CD14-positive monocyte (primary cell): ENCODE measurements at regions not wholly inside any gene's neighbourhood (a gene's known extent, or its start where the extent isn't known, plus 50 kb on each side); places are given as distances from the start of the nearest gene placed in this dataset.

Source experiments
- DNase-seq, 3 donors: peaks; one replicate each; pipeline ENCODE4 v3.0.0-alpha.2; 2011 to 2022
- H2AFZ ChIP-seq: 2 replicates; pipeline ENCODE4 v1.6.0; 2012; ENCODE audit warnings: mild to moderate bottlenecking, low read depth, low read length, inconsistent platforms; ENCODE audit not compliant: insufficient read depth, poor library complexity, severe bottlenecking
- H3K27ac ChIP-seq, 2 donors: 1 replicate in 1 of 2; 2 replicates in 1 of 2; pipeline ENCODE4 v1.5.1; 2012 to 2013; ENCODE audit warnings: low read length in 2 of 2, control low read depth in 1 of 2, inconsistent platforms in 1 of 2, low read depth in 1 of 2, mild to moderate bottlenecking in 1 of 2
- H3K27me3 ChIP-seq, 2 donors: one replicate each; pipeline versions ENCODE4 v1.6.0 to v1.6.1; 2011 to 2013; ENCODE audit warnings: low read length in 2 of 2; ENCODE audit not compliant: control insufficient read depth in 2 of 2, insufficient read depth in 2 of 2
- H3K36me3 ChIP-seq, 2 donors: replicated peaks in 1 of 2; 1 replicate in 1 of 2; 2 replicates in 1 of 2; pipeline versions ENCODE4 v1.5.1 to v1.6.1; 2012 to 2013; ENCODE audit warnings: low read length in 2 of 2, control low read depth in 1 of 2, inconsistent platforms in 1 of 2, mild to moderate bottlenecking in 1 of 2; ENCODE audit not compliant: insufficient read depth in 2 of 2, control insufficient read depth in 1 of 2
- H3K4me1 ChIP-seq, 2 donors: 1 replicate in 1 of 2; 2 replicates in 1 of 2; pipeline versions ENCODE4 v1.5.1 to v1.6.1; 2012 to 2013; ENCODE audit warnings: low read length in 2 of 2, control low read depth in 1 of 2, inconsistent platforms in 1 of 2, mild to moderate bottlenecking in 1 of 2, moderate library complexity in 1 of 2; ENCODE audit not compliant: insufficient read depth in 2 of 2, control insufficient read depth in 1 of 2
- H3K4me2 ChIP-seq: replicated peaks from 2 replicates; pipeline ENCODE3; 2012; ENCODE audit warnings: low read length, moderate library complexity, mild to moderate bottlenecking; ENCODE audit not compliant: poor library complexity, severe bottlenecking; ENCODE audit errors: extremely low read depth
- H3K4me3 ChIP-seq, 3 experiments: fragments of 200-600 bp in 1 of 3; sonication (generic) in 1 of 3; replicated peaks in 1 of 3; 1 replicate in 2 of 3; 2 replicates in 1 of 3; pipeline ENCODE4 v1.5.1; 2011 to 2013; ENCODE audit warnings: low read length in 3 of 3, mild to moderate bottlenecking in 3 of 3, control low read depth in 2 of 3, low read depth in 2 of 3, inconsistent platforms in 1 of 3, moderate library complexity in 1 of 3
- H3K79me2 ChIP-seq: 2 replicates; pipeline ENCODE4 v1.6.0; 2012; ENCODE audit warnings: mild to moderate bottlenecking, control low read depth, inconsistent platforms, low read length, moderate library complexity; ENCODE audit not compliant: insufficient read depth
- H3K9ac ChIP-seq: 2 replicates; pipeline ENCODE4 v1.6.0; 2017; ENCODE audit warnings: low read length, mild to moderate bottlenecking; ENCODE audit not compliant: insufficient read depth, poor library complexity, severe bottlenecking
- H3K9me3 ChIP-seq, 2 donors: replicated peaks in 1 of 2; 1 replicate in 1 of 2; 2 replicates in 1 of 2; pipeline versions ENCODE4 v1.5.1 to v1.6.1; 2012 to 2013; ENCODE audit warnings: low read length in 2 of 2, control low read depth in 1 of 2; ENCODE audit not compliant: control insufficient read depth in 1 of 2, insufficient read depth in 1 of 2
- H4K20me1 ChIP-seq: 2 replicates; pipeline ENCODE4 v1.6.0; 2012; ENCODE audit warnings: mild to moderate bottlenecking, low read length, control low read depth, moderate library complexity; ENCODE audit not compliant: insufficient read depth
- H3K27ac Mint-ChIP-seq, 7 donors: one replicate each; pipeline ENCODE4 v1.8.0; 2020; ENCODE audit warnings: mild to moderate bottlenecking in 7 of 7, mixed read lengths in 7 of 7, moderate library complexity in 6 of 7, inconsistent platforms in 2 of 7
- H3K27me3 Mint-ChIP-seq, 3 donors: one replicate each; pipeline ENCODE4 v1.8.0; 2021 to 2022; ENCODE audit warnings: low read depth in 3 of 3, mild to moderate bottlenecking in 3 of 3, mixed read lengths in 3 of 3, moderate library complexity in 3 of 3, inconsistent platforms in 1 of 3
- H3K36me3 Mint-ChIP-seq, 2 donors: one replicate each; pipeline ENCODE4 v1.8.0; 2020; ENCODE audit warnings: mixed read lengths in 2 of 2, inconsistent platforms in 1 of 2, mild to moderate bottlenecking in 1 of 2
- H3K4me1 Mint-ChIP-seq: one replicate; pipeline ENCODE4 v1.8.0; 2020; ENCODE audit warnings: mild to moderate bottlenecking, mixed read lengths
- H3K4me3 Mint-ChIP-seq, 2 donors: one replicate each; pipeline ENCODE4 v1.8.0; 2020; ENCODE audit warnings: mild to moderate bottlenecking in 2 of 2, mixed read lengths in 2 of 2, moderate library complexity in 1 of 2
- H3K9me3 Mint-ChIP-seq, 7 donors: one replicate each; pipeline ENCODE4 v1.8.0; 2020 to 2022; ENCODE audit warnings: mixed read lengths in 7 of 7, mild to moderate bottlenecking in 6 of 7, moderate library complexity in 6 of 7, inconsistent platforms in 2 of 7
- WGBS: methylation state at CpG from one replicate; pipeline ENCODE4 v1.1.5; 2013; ENCODE audit warnings: missing lambda C conversion rate; ENCODE audit not compliant: insufficient coverage; 5-methylcytosine and 5-hydroxymethylcytosine counted together
- intact Hi-C, 2 donors: fragments of 100-400 bp; cut with micrococcal nuclease; formaldehyde crosslinking; loops; one replicate each; pipeline versions ENCODE4 v1.15.0 to v1.15.1; 2023
- TF ChIP-seq, protein P1 (sequence below): fragments of 200-600 bp; IDR thresholded peaks from one replicate; pipeline ENCODE4 v1.8.0; 2022; ENCODE audit warnings: antibody characterized with exemption, mild to moderate bottlenecking

DNA sequence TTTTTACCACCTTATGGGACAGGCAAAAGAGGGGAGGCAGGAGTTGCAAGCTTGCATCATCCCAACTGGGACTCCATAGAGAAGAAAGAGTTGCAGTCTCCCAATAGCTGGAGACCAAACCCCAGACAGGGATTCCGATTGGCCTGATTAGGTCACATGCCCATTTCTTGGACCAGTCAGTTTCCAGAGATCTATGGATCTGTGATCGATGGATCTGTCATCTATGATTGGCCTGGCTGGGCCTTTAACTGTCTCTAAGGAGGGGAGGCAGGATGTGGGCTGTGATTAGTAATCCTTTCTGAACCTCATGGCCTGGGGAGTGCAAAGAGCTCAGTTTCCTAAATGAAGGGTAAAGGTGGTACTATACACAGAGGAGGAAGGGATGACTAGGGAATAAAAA, 252.1 kb downstream of the MATN1 start:
- Mint-ChIP-seq H3K9me3 (no peaks in the 10 kb centered on the region), H3K36me3 (no peaks in the 10 kb centered on the region), H3K27ac (no peak overlapping the region), H3K4me1 (no peaks in the 10 kb centered on the region), H3K27me3 (peaks cover 2 to 10% (median 2%) of the 10 kb centered on the region in 3 donors), H3K4me3 (no peak overlapping the region)
- Histone ChIP-seq H3K4me1 (no peaks in the 10 kb centered on the region), H3K9ac (no peak overlapping the region), H3K79me2 (no peaks in the 10 kb centered on the region), H2AFZ (no peak overlapping the region), H3K36me3 (no peaks in the 10 kb centered on the region), H3K4me2 (no peak overlapping the region), H3K9me3 (no peaks in the 10 kb centered on the region), H4K20me1 (no peaks in the 10 kb centered on the region), H3K27ac (no peak overlapping the region), H3K4me3 (no peak overlapping the region), H3K27me3 (no peaks in the 10 kb centered on the region)
- 93% methylated on average over 2 of the region's 2 CpGs for whole genome bisulfite sequencing
- no peak for DNase-seq
- TF ChIP-seq, protein P1, sequence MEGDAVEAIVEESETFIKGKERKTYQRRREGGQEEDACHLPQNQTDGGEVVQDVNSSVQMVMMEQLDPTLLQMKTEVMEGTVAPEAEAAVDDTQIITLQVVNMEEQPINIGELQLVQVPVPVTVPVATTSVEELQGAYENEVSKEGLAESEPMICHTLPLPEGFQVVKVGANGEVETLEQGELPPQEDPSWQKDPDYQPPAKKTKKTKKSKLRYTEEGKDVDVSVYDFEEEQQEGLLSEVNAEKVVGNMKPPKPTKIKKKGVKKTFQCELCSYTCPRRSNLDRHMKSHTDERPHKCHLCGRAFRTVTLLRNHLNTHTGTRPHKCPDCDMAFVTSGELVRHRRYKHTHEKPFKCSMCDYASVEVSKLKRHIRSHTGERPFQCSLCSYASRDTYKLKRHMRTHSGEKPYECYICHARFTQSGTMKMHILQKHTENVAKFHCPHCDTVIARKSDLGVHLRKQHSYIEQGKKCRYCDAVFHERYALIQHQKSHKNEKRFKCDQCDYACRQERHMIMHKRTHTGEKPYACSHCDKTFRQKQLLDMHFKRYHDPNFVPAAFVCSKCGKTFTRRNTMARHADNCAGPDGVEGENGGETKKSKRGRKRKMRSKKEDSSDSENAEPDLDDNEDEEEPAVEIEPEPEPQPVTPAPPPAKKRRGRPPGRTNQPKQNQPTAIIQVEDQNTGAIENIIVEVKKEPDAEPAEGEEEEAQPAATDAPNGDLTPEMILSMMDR = no peak
- intact Hi-C loops = no loop called here

DNA sequence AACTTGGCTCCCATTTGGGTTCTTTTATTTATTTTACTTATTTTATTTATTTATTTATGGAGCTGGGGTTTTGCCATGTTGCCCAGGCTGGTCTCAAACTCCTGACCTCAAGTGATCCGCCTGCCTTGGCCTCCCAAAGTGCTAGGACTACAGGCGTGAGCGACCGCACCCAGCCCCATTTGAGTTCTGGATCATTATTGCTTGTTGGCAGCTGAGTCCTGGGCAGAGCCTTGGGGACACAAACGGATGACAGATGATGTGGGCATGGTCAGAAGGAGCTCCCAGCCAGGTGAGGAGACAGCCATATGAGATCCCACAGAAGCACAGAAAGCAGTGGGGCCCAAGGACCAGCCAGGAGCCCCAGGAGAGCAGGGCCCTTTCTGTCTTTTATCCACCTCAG, 254.0 kb downstream of the MATN1 start:
- no peak overlapping the region for H3K27ac Mint-ChIP-seq
- no peak for DNase-seq
- H3K9ac ChIP-seq = no peak overlapping the region
- H4K20me1 ChIP-seq = no peaks in the 10 kb centered on the region
- no peak overlapping the region for H3K4me2 ChIP-seq
- no peak overlapping the region for H3K4me3 Mint-ChIP-seq
- H3K27me3 ChIP-seq = no peaks in the 10 kb centered on the region
- no peaks in the 10 kb centered on the region for H3K79me2 ChIP-seq
- no peaks in the 10 kb centered on the region for H3K9me3 ChIP-seq
- H3K27ac ChIP-seq = no peak overlapping the region
- peaks cover 2 to 4% (median 2%) of the 10 kb centered on the region in 3 donors for H3K27me3 Mint-ChIP-seq
- H3K36me3 ChIP-seq = no peaks in the 10 kb centered on the region
- 85% methylated on average over 5 of the region's 5 CpGs for WGBS
- no peaks in the 10 kb centered on the region for H3K4me1 ChIP-seq
- intact Hi-C loops = no loop called here
- H2AFZ ChIP-seq = no peak overlapping the region
- no peak overlapping the region for H3K4me3 ChIP-seq
- H3K36me3 Mint-ChIP-seq = no peaks in the 10 kb centered on the region
- H3K4me1 Mint-ChIP-seq = no peaks in the 10 kb centered on the region
- TF ChIP-seq, protein P1 = no peak
- H3K9me3 Mint-ChIP-seq = no peaks in the 10 kb centered on the region
